Bronchial epithelial cell (primary cell): ENCODE measurements at regions not wholly inside any gene's neighbourhood (a gene's known extent, or its start where the extent isn't known, plus 50 kb on each side); places are given as distances from the start of the nearest gene placed in this dataset.

Source experiments
- DNase-seq: peaks from one replicate; pipeline ENCODE4 v3.0.0-alpha.2; 2010; ENCODE audit warnings: low read depth
- FAIRE-seq: peaks from 2 replicates; lab custom pipeline; 2011; peaks lifted over from hg19 to GRCh38; lab: Jason Lieb, UNC
- H3K27me3 ChIP-seq: 2 replicates; pipeline ENCODE4 v1.5.1; 2011; ENCODE audit warnings: low read length; ENCODE audit not compliant: control insufficient read depth, insufficient read depth
- H3K36me3 ChIP-seq: 2 replicates; pipeline ENCODE4 v1.5.1; 2011; ENCODE audit warnings: low read length; ENCODE audit not compliant: control insufficient read depth, insufficient read depth
- H3K4me3 ChIP-seq: 2 replicates; pipeline ENCODE4 v1.5.1; 2011; ENCODE audit warnings: mild to moderate bottlenecking, low read depth, low read length, control low read depth
- CTCF ChIP-seq: IDR thresholded peaks from 2 replicates; pipeline ENCODE4 v1.5.1; 2011; ENCODE audit warnings: mild to moderate bottlenecking, moderate library complexity, low read length, control low read depth, inconsistent platforms; ENCODE audit not compliant: insufficient read depth, severe bottlenecking

DNA sequence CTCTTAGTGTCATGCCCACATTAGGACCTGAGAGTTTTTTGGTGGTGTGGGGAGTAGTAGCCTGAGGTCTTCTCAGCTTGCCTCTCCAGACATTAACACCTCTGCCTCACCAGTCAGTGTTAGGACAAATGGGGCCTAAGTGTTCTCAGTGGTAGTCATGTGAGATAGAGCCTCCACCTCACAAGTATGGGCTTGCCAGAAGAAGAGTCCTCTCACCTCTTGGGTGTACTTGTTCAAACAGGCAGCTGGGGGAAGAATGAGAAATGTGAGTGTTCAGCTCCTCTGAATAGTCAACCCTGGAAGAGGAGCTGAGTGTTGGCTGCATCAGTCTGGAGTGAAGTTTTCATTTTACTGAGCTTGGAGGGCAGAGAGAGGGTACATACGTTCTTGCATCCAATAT lies 464.6 kb downstream of the POM121L12 start:
- Histone ChIP-seq H3K4me3 (no peak overlapping the region), H3K27me3 (no peaks in the 10 kb centered on the region), H3K36me3 (no peaks in the 10 kb centered on the region)
- FAIRE-seq (peak; percentile 83), DNase-seq (peak; percentile 96)
- TF ChIP-seq CTCF: no peak

GRCh38 chr7:53504914-53505313 lies 469.5 kb downstream of the POM121L12 start:
- FAIRE-seq (no peak), DNase-seq (peak; percentile 83)
- no peaks in the 10 kb centered on the region for H3K27me3 ChIP-seq
- TF ChIP-seq CTCF: no peak
- no peak overlapping the region for H3K4me3 ChIP-seq
- no peaks in the 10 kb centered on the region for H3K36me3 ChIP-seq

- no peak for FAIRE-seq
- Histone ChIP-seq H3K4me3 (no peak overlapping the region), H3K36me3 (no peaks in the 10 kb centered on the region), H3K27me3 (no peaks in the 10 kb centered on the region)
- no peak for DNase-seq
- no peak for TF ChIP-seq CTCF
Observed at GRCh38 chr7:53518319-53518718, 482.9 kb downstream of the POM121L12 start.

- H3K27me3 ChIP-seq: no peaks in the 10 kb centered on the region
- FAIRE-seq (no peak), DNase-seq (peak; percentile 15)
- H3K36me3 ChIP-seq: no peaks in the 10 kb centered on the region
- no peak for TF ChIP-seq CTCF
- H3K4me3 ChIP-seq: no peak overlapping the region
Observed at GRCh38 chr7:53520841-53521240, 485.4 kb downstream of the POM121L12 start.

GRCh38 chr7:53521638-53522184 lies 486.3 kb downstream of the POM121L12 start:
- DNase-seq: peak; percentile 32
- Histone ChIP-seq H3K4me3 (no peak overlapping the region), H3K36me3 (no peaks in the 10 kb centered on the region), H3K27me3 (no peaks in the 10 kb centered on the region)
- no peak for FAIRE-seq
- TF ChIP-seq CTCF: no peak

GRCh38 chr7:53539558-53539957 lies 504.1 kb downstream of the POM121L12 start:
- no peak for TF ChIP-seq CTCF
- Histone ChIP-seq H3K36me3 (no peaks in the 10 kb centered on the region), H3K27me3 (no peaks in the 10 kb centered on the region), H3K4me3 (no peak overlapping the region)
- DNase-seq: no peak
- no peak for FAIRE-seq
